ENCODE measurements at regions not wholly inside any gene's neighbourhood (a gene's known extent, or its start where the extent isn't known, plus 50 kb on each side); places are given as distances from the start of the nearest gene placed in this dataset.

DNA sequence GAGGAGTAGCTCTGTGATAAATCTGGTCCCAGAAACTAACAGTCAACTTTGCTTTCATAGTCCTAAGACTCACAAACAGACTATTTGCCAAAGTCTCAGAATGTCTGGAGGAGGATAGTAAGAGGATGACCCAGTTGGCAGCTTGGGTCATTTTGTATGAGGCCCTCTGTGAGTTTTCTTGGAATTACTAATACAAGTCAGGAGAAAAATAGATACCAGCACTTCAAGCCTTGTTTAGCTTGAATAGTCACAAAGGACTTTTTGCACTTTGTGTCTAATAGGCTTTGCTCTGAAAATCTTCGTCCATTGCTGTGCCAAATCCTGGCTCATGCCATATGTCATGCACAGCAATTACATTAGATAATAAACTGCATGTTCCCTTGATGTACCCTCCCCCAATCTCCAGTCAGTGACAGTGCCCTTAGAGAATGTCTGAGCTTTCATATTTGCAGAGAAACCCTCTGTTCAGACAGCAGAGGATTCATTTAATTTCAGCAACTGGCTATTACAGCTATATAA, 612.8 kb downstream of the CSNK1G3 start:
- Histone ChIP-seq H3K27ac (no peak overlapping the region), H3K27me3 (no peaks in the 10 kb centered on the region), H3K36me3 (no peaks in the 10 kb centered on the region), H3K4me1 (no peaks in the 10 kb centered on the region), H3K4me3 (no peak overlapping the region), H3K9me3 (no peaks in the 10 kb centered on the region)
- intact Hi-C loops (cut with DNase I), result no loop called here
- WGBS, 2 donors, result 77 to 90% methylated on average over 1 of the region's 1 CpG
- FAIRE-seq, result no peak
- no peak for DNase-seq
- TF ChIP-seq, protein P1, sequence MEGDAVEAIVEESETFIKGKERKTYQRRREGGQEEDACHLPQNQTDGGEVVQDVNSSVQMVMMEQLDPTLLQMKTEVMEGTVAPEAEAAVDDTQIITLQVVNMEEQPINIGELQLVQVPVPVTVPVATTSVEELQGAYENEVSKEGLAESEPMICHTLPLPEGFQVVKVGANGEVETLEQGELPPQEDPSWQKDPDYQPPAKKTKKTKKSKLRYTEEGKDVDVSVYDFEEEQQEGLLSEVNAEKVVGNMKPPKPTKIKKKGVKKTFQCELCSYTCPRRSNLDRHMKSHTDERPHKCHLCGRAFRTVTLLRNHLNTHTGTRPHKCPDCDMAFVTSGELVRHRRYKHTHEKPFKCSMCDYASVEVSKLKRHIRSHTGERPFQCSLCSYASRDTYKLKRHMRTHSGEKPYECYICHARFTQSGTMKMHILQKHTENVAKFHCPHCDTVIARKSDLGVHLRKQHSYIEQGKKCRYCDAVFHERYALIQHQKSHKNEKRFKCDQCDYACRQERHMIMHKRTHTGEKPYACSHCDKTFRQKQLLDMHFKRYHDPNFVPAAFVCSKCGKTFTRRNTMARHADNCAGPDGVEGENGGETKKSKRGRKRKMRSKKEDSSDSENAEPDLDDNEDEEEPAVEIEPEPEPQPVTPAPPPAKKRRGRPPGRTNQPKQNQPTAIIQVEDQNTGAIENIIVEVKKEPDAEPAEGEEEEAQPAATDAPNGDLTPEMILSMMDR (IDR thresholded peaks at IDR 0.05), result no peak
- no peak for ATAC-seq

DNA sequence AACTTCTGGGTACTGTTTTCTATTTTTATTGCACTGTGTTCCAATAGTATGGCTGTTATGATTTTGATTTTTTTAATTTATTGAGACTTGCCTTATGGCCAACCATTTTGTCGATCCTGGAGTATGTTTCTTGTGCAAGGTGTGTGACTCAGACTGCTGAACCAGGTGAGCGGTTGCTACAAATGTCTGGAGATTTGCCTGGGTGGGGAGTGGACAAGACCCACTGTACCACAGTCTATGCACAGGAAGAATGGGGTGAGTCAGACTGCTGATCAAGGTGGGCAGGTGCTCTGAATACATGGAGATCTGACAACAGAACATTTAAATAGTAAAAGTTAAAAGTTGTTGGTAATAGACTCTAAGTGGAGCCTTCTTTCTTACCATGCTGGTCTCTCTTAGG, 609.2 kb downstream of the CSNK1G3 start:
- H3K36me3 ChIP-seq, result no peaks in the 10 kb centered on the region
- H3K4me3 ChIP-seq, result no peak overlapping the region
- WGBS, 2 donors, result 97% methylated on average over 2 of the region's 2 CpGs
- no peaks in the 10 kb centered on the region for H3K4me1 ChIP-seq
- intact Hi-C loops (cut with DNase I), result no loop called here
- TF ChIP-seq, protein P1 (IDR thresholded peaks at IDR 0.05), result no peak
- H3K9me3 ChIP-seq, result no peaks in the 10 kb centered on the region
- FAIRE-seq (no peak), ATAC-seq (no peak), DNase-seq (no peak)
- no peak overlapping the region for H3K27ac ChIP-seq
- no peaks in the 10 kb centered on the region for H3K27me3 ChIP-seq

DNA sequence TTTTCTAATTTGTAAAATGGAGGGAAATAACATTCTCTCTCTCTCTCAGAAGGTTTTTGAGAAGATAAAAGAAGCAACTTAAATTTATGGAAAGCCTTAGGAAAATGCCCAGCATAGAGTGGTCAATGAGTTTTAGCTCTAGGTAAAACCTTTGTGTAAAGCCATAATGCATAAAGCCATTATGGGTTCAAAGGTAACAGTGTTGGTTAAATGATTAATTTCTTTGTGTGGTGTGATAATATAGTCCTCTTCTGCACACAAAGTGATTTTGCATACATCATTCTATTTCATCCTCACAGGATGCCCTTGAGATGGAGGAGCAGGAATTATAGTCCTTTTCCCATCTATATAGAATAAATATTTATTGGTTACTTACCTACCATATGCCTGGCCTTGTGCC, 602.9 kb downstream of the CSNK1G3 start:
- Histone ChIP-seq H3K27ac (no peak overlapping the region), H3K36me3 (no peaks in the 10 kb centered on the region), H3K27me3 (no peaks in the 10 kb centered on the region), H3K4me3 (no peak overlapping the region), H3K4me1 (no peaks in the 10 kb centered on the region), H3K9me3 (no peaks in the 10 kb centered on the region)
- intact Hi-C loops (cut with DNase I), result no loop called here
- no peak for FAIRE-seq
- TF ChIP-seq, protein P1 (IDR thresholded peaks at IDR 0.05), result no peak
- no peak for ATAC-seq
- no peak for DNase-seq

DNA sequence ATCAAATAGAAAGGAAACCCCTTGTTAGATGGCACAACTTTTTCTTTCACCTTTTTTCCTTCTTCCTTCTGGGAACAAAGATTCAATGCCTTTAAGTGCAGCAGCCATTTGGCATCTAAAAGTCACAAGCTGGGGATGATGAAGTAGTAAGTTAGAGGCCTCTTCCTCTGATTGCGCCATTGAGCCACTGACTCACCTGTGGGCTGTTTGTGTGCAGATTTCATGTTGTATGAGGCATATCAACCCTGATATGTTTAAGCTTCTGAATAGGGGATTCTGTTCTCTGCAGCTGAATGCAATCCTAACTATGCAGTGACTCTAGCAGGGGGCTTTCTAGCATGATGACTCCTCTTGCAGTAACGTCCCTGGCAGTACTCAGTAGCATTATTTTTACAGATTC, 599.9 kb downstream of the CSNK1G3 start:
- FAIRE-seq, result no peak

DNA sequence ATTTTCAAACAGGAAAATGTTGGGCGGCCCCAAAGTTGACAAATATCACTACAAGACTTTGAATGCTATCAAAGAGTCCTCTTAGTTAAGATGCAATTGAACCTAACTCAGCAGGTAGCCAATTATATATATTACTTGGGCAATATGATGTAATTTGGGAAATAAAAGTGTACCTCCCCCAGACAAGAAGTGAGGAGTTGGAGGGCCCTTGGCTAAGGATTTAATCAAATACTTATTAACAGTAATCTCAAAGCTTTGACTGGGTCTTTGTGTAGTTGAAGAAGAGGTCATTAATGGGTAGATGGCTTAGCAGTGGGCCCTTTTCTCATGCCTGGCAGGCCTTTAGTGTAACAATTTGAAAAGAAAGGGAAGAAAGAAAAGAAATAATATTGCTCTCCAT, 599.0 kb downstream of the CSNK1G3 start:
- 93 to 96% methylated on average over 1 of the region's 1 CpG for WGBS, 2 donors
- Histone ChIP-seq H3K4me1 (no peaks in the 10 kb centered on the region), H3K36me3 (no peaks in the 10 kb centered on the region), H3K4me3 (no peak overlapping the region), H3K27me3 (no peaks in the 10 kb centered on the region), H3K27ac (no peak overlapping the region), H3K9me3 (no peaks in the 10 kb centered on the region)
- ATAC-seq, result no peak
- TF ChIP-seq, protein P1 (IDR thresholded peaks at IDR 0.05), result no peak
- DNase-seq, result no peak
- intact Hi-C loops (cut with DNase I), result no loop called here
- no peak for FAIRE-seq

More for the DNA sequence above, 599.9 kb downstream of the CSNK1G3 start:
- no peaks in the 10 kb centered on the region for H3K27me3 ChIP-seq
- H3K36me3 ChIP-seq, result no peaks in the 10 kb centered on the region
- TF ChIP-seq, protein P1 (IDR thresholded peaks at IDR 0.05), result no peak
- H3K27ac ChIP-seq, result no peak overlapping the region
- DNase-seq, result no peak
- intact Hi-C loops (cut with DNase I), result no loop called here
- H3K4me1 ChIP-seq, result no peaks in the 10 kb centered on the region
- no peaks in the 10 kb centered on the region for H3K9me3 ChIP-seq
- no peak for ATAC-seq
- no peak overlapping the region for H3K4me3 ChIP-seq
- 85 to 89% methylated on average over 2 of the region's 2 CpGs for WGBS, 2 donors
